GM12865 (cell line): ENCODE measurements at regions not wholly inside any gene's neighbourhood (a gene's known extent, or its start where the extent isn't known, plus 50 kb on each side); places are given as distances from the start of the nearest gene placed in this dataset.

Experiments
- DNase-seq: peaks from one replicate; pipeline ENCODE4 v3.0.0; 2010; ENCODE audit warnings: low read depth
- H3K4me3 ChIP-seq: 2 replicates; pipeline ENCODE4 v1.5.1; 2011; ENCODE audit warnings: mild to moderate bottlenecking, low read depth, low read length, control low read depth
- CTCF ChIP-seq: IDR thresholded peaks from 2 replicates; pipeline ENCODE4 v1.5.1; 2011; ENCODE audit warnings: low read length, control low read depth, low read depth, inconsistent platforms; ENCODE audit not compliant: insufficient read depth; ENCODE audit errors: missing control alignments

GRCh38 chr5:73395256-73395655, 53.3 kb downstream of the FOXD1 start:
- no peak overlapping the region for H3K4me3 ChIP-seq
- DNase-seq = no peak
- no peak for TF ChIP-seq CTCF

GRCh38 chr5:73394610-73395009, 54.0 kb downstream of the FOXD1 start:
- no peak for TF ChIP-seq CTCF
- H3K4me3 ChIP-seq = no peak overlapping the region
- no peak for DNase-seq

- H3K4me3 ChIP-seq = no peak overlapping the region
- DNase-seq = no peak
- no peak for TF ChIP-seq CTCF
Observed at GRCh38 chr5:73393611-73394489, 54.7 kb downstream of the FOXD1 start.

GRCh38 chr5:73392775-73393174, 55.8 kb downstream of the FOXD1 start:
- no peak for DNase-seq
- H3K4me3 ChIP-seq = no peak overlapping the region
- TF ChIP-seq CTCF = no peak

- no peak overlapping the region for H3K4me3 ChIP-seq
- DNase-seq = no peak
- TF ChIP-seq CTCF = no peak
Observed at GRCh38 chr5:73391441-73391881, 57.1 kb downstream of the FOXD1 start.

- no peak overlapping the region for H3K4me3 ChIP-seq
- no peak for TF ChIP-seq CTCF
- DNase-seq = no peak
Observed at GRCh38 chr5:73390972-73391371, 57.6 kb downstream of the FOXD1 start.

- no peak for DNase-seq
- H3K4me3 ChIP-seq = no peak overlapping the region
- TF ChIP-seq CTCF = no peak
Observed at GRCh38 chr5:73388740-73389139, 59.8 kb downstream of the FOXD1 start.
